Endodermal cell (in vitro differentiated cells): ENCODE measurements at regions not wholly inside any gene's neighbourhood (a gene's known extent, or its start where the extent isn't known, plus 50 kb on each side); places are given as distances from the start of the nearest gene placed in this dataset.
A peak's percentile ranks its signal among the peaks of the same experiment; 100 is the strongest.
"Not testable (repeated sequence)": the region's sequence is repeated elsewhere in the genome, so short reads cannot be mapped to it uniquely, and the experiment has no call there.

Experiments used
- DNase-seq: peaks from one replicate; pipeline ENCODE4 v3.0.0-alpha.2; 2017
- H3K27ac ChIP-seq: 2 replicates; pipeline ENCODE4 v1.5.1; 2013; ENCODE audit warnings: mild to moderate bottlenecking, low read depth, low read length, moderate library complexity
- H3K27me3 ChIP-seq: 2 replicates; pipeline ENCODE4 v1.6.1; 2013; ENCODE audit warnings: mild to moderate bottlenecking, low read length, moderate library complexity; ENCODE audit not compliant: insufficient read depth, control insufficient read depth, poor library complexity, severe bottlenecking
- H3K36me3 ChIP-seq: 2 replicates; pipeline ENCODE4 v1.7.0; 2013; ENCODE audit warnings: mild to moderate bottlenecking, low read length, moderate library complexity; ENCODE audit not compliant: control insufficient read depth, insufficient read depth
- H3K4me1 ChIP-seq: one replicate; pipeline ENCODE4 v1.7.0; 2013; ENCODE audit warnings: low read length; ENCODE audit not compliant: control insufficient read depth, insufficient read depth
- H3K4me3 ChIP-seq: 2 replicates; pipeline ENCODE4 v1.5.1; 2013; ENCODE audit warnings: mild to moderate bottlenecking, low read length, moderate library complexity
- H3K9ac ChIP-seq: 2 replicates; pipeline ENCODE4 v1.6.1; 2013; ENCODE audit warnings: mild to moderate bottlenecking, low read length, moderate library complexity; ENCODE audit not compliant: poor library complexity, severe bottlenecking; ENCODE audit errors: extremely low read depth
- H3K9me3 ChIP-seq: 2 replicates; pipeline ENCODE4 v1.6.1; 2013; ENCODE audit warnings: mild to moderate bottlenecking, low read length, moderate library complexity; ENCODE audit not compliant: control insufficient read depth
- H3K27ac Mint-ChIP-seq: 2 replicates; pipeline ENCODE4 v1.8.0; 2020; ENCODE audit warnings: mixed read lengths
- H3K27me3 Mint-ChIP-seq: 2 replicates; pipeline ENCODE4 v1.8.0; 2021; ENCODE audit warnings: mild to moderate bottlenecking, mixed read lengths; ENCODE audit not compliant: insufficient read depth
- H3K36me3 Mint-ChIP-seq: 2 replicates; pipeline ENCODE4 v1.8.0; 2020; ENCODE audit warnings: low read depth, mixed read lengths
- H3K4me1 Mint-ChIP-seq: 2 replicates; pipeline ENCODE4 v1.8.0; 2020; ENCODE audit warnings: mixed read lengths
- H3K4me3 Mint-ChIP-seq: 2 replicates; pipeline ENCODE4 v1.8.0; 2020; ENCODE audit warnings: mild to moderate bottlenecking, moderate library complexity, mixed read lengths
- H3K9me3 Mint-ChIP-seq: 2 replicates; pipeline ENCODE4 v1.8.0; 2020; ENCODE audit warnings: mild to moderate bottlenecking, mixed read lengths
- CTCF ChIP-seq: fragments of 200-600 bp; sonication (generic); conservative IDR thresholded peaks from 2 replicates; pipeline ENCODE4 v1.5.0; 2021; ENCODE audit warnings: antibody characterized with exemption, mild to moderate bottlenecking
- WGBS, 2 experiments: methylation state at CpG; one replicate each; pipeline versions ENCODE4 v1.1.5 to v1.1.7; 2013; ENCODE audit warnings: missing lambda C conversion rate in 2 of 2, mixed read lengths in 1 of 2; ENCODE audit not compliant: insufficient coverage in 1 of 2, insufficient read length in 1 of 2; 5-methylcytosine and 5-hydroxymethylcytosine counted together

- peak overlapping the region; percentile 95 for H3K27ac Mint-ChIP-seq
- no peaks in the 10 kb centered on the region for H3K27me3 Mint-ChIP-seq
- H3K27ac ChIP-seq, result peak overlapping the region; percentile 97
- 45 to 51% methylated on average over 4 of the region's 5 CpGs for WGBS, 2 experiments
- H3K9me3 ChIP-seq, result peaks cover 7% of the 10 kb centered on the region
- no peak for TF ChIP-seq CTCF
- H3K4me3 ChIP-seq, result peak overlapping the region; percentile 83
- H3K36me3 Mint-ChIP-seq, result peaks cover under 1% of the 10 kb centered on the region
- H3K4me3 Mint-ChIP-seq, result peak overlapping the region; percentile 54
- peaks cover 24% of the 10 kb centered on the region for H3K4me1 Mint-ChIP-seq
- H3K4me1 ChIP-seq, result no peaks in the 10 kb centered on the region
- H3K36me3 ChIP-seq, result no peaks in the 10 kb centered on the region
- H3K27me3 ChIP-seq, result no peaks in the 10 kb centered on the region
- peak; percentile 67 for DNase-seq
- peak overlapping the region; percentile 94 for H3K9ac ChIP-seq
- H3K9me3 Mint-ChIP-seq, result peaks cover 42% of the 10 kb centered on the region
Measured at GRCh38 chr15:24857763-24858162, 97.0 kb upstream of the SNRPN start.

- peaks cover 45% of the 10 kb centered on the region for H3K9me3 Mint-ChIP-seq
- peak overlapping the region; percentile 83 for H3K4me3 ChIP-seq
Measured at GRCh38 chr15:24858183-24858582, 96.6 kb upstream of the SNRPN start.

GRCh38 chr15:24858737-24859601 is 95.8 kb upstream of the SNRPN start:
- WGBS, 2 experiments, result 51 to 55% methylated on average over 2 to 7 of the region's 7 CpGs
- peak overlapping the region; percentile 97 for H3K27ac ChIP-seq
- Mint-ChIP-seq H3K9me3 (peaks cover 45% of the 10 kb centered on the region), H3K27ac (peak overlapping the region; percentile 95), H3K4me1 (peaks cover 26% of the 10 kb centered on the region), H3K4me3 (peak overlapping the region; percentile 54), H3K36me3 (peaks cover 2% of the 10 kb centered on the region), H3K27me3 (no peaks in the 10 kb centered on the region)
- DNase-seq, result peak; percentile 82
- H3K4me3 ChIP-seq, result peak overlapping the region; percentile 83
- H3K9ac ChIP-seq, result peak overlapping the region; percentile 94
- no peaks in the 10 kb centered on the region for H3K4me1 ChIP-seq
- peaks cover 15% of the 10 kb centered on the region for H3K9me3 ChIP-seq
- no peak for TF ChIP-seq CTCF
- no peaks in the 10 kb centered on the region for H3K27me3 ChIP-seq
- peaks cover 5% of the 10 kb centered on the region for H3K36me3 ChIP-seq

More at GRCh38 chr15:24858183-24858582, 96.6 kb upstream of the SNRPN start:
- 60 to 62% methylated on average over 1 to 4 of the region's 4 CpGs for WGBS, 2 experiments
- peak overlapping the region; percentile 95 for H3K27ac Mint-ChIP-seq
- H3K36me3 ChIP-seq, DNase-seq, H3K27me3 ChIP-seq, H3K36me3 Mint-ChIP-seq, H3K27me3 Mint-ChIP-seq, H3K4me1 ChIP-seq: not testable (repeated sequence)
- H3K4me3 Mint-ChIP-seq, result peak overlapping the region; percentile 54
- Histone ChIP-seq H3K27ac (peak overlapping the region; percentile 97), H3K9me3 (peaks cover 11% of the 10 kb centered on the region), H3K9ac (peak overlapping the region; percentile 94)
- H3K4me1 Mint-ChIP-seq, result peaks cover 26% of the 10 kb centered on the region
